SU-DHL-6 (cell line): ENCODE measurements at regions not wholly inside any gene's neighbourhood (a gene's known extent, or its start where the extent isn't known, plus 50 kb on each side); places are given as distances from the start of the nearest gene placed in this dataset.
"Not testable (repeated sequence)": the region's sequence is repeated elsewhere in the genome, so short reads cannot be mapped to it uniquely, and the experiment has no call there.

Source experiments
- H2AFZ ChIP-seq: fragments of 200-600 bp; sonication (generic); 2 replicates; pipeline ENCODE4 v1.6.1; 2014; ENCODE audit warnings: low read depth, mild to moderate bottlenecking, moderate library complexity, mixed read lengths, antibody characterized with exemption, low read length; ENCODE audit not compliant: severe bottlenecking
- H3F3A ChIP-seq: fragments of 200-600 bp; shearing (Covaris generic); 2 replicates; pipeline ENCODE4 v1.6.0; 2016; ENCODE audit warnings: antibody characterized with exemption, mild to moderate bottlenecking; ENCODE audit not compliant: insufficient read depth
- H3K27ac ChIP-seq: fragments of 200-600 bp; sonication (generic); 2 replicates; pipeline ENCODE4 v1.5.1; 2016; ENCODE audit warnings: low read depth, mild to moderate bottlenecking, low read length, moderate library complexity, mixed read lengths
- H3K27me3 ChIP-seq: fragments of 200-600 bp; sonication (generic), shearing (Covaris generic); 2 replicates; pipeline ENCODE4 v1.6.0; 2014; ENCODE audit warnings: mild to moderate bottlenecking, low read length
- H3K36me3 ChIP-seq: fragments of 200-600 bp; sonication (generic); 2 replicates; pipeline ENCODE4 v1.6.1; 2014; ENCODE audit warnings: mild to moderate bottlenecking, low read length, mixed read lengths
- H3K4me2 ChIP-seq: fragments of 300-600, 200-600 bp; shearing (Covaris generic), sonication (generic); 2 replicates; pipeline ENCODE4 v1.6.0; 2014; ENCODE audit warnings: low read length, low read depth, mild to moderate bottlenecking; ENCODE audit not compliant: poor library complexity, severe bottlenecking
- H3K4me3 ChIP-seq: fragments of 200-600 bp; sonication (generic); 2 replicates; pipeline ENCODE4 v1.5.1; 2014; ENCODE audit warnings: antibody characterized with exemption, low read length, mild to moderate bottlenecking, mixed read lengths; ENCODE audit not compliant: insufficient read depth, poor library complexity, severe bottlenecking
- H3K79me2 ChIP-seq: fragments of 200-600 bp; sonication (generic); 2 replicates; pipeline ENCODE4 v1.6.1; 2014; ENCODE audit warnings: mild to moderate bottlenecking, low read length, moderate library complexity; ENCODE audit not compliant: insufficient read depth
- H3K9ac ChIP-seq: fragments of 200-600 bp; sonication (generic); 2 replicates; pipeline ENCODE4 v1.7.0; 2014; ENCODE audit warnings: mild to moderate bottlenecking, low read length
- H3K9me2 ChIP-seq: fragments of 200-600 bp; sonication (generic); replicated peaks from 2 replicates; pipeline ENCODE4 v1.6.1; 2014; ENCODE audit warnings: low read length; ENCODE audit not compliant: insufficient read depth
- H3K9me3 ChIP-seq: fragments of 200-600 bp; sonication (generic); 2 replicates; pipeline ENCODE4 v1.6.1; 2014; ENCODE audit warnings: low read length, mixed read lengths; ENCODE audit not compliant: insufficient read depth
- H4K20me1 ChIP-seq: fragments of 200-600 bp; sonication (generic); 2 replicates; pipeline ENCODE4 v1.6.1; 2014; ENCODE audit warnings: low read depth, mild to moderate bottlenecking, antibody characterized with exemption, low read length, moderate library complexity, mixed read lengths
- EZH2phosphoT487 ChIP-seq: fragments of 200-600 bp; sonication (generic), shearing (Covaris generic); conservative IDR thresholded peaks from 2 replicates; pipeline ENCODE4 v1.6.1; 2018; ENCODE audit warnings: mild to moderate bottlenecking, antibody characterized with exemption, low read length, moderate library complexity, mixed read lengths
- TF ChIP-seq, protein P1 (sequence below): fragments of 200-600 bp; sonication (generic); IDR thresholded peaks from one replicate; pipeline ENCODE4 v1.5.1; 2017; ENCODE audit warnings: antibody characterized with exemption, mild to moderate bottlenecking, low read length, moderate library complexity; ENCODE audit not compliant: insufficient read depth, poor library complexity, severe bottlenecking

DNA sequence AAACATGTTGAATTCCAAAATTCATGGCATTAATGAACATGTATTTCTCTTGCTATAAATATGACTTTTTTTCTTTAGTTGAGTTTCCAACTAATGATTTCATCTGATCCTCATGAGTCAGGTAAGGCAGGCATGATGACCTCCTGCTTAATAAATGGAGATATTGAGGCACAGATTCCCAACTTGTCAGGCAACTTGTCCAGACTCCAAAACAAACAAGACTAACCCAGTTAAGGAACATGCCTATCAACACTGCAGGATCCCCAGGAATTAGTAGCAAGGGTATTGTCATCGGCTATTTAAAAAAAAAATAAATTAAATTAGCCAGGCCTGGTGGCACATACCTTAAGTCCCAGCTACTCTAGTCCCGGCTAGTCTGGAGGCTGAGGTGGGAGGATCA is 121.3 kb upstream of the SALL4 start:
- H4K20me1 ChIP-seq: no peaks in the 10 kb centered on the region
- no peak overlapping the region for H3K4me3 ChIP-seq
- no peaks in the 10 kb centered on the region for H3K27me3 ChIP-seq
- no peak overlapping the region for H3K4me2 ChIP-seq
- H3K36me3 ChIP-seq: no peaks in the 10 kb centered on the region
- H3K9ac ChIP-seq: no peak overlapping the region
- H3K9me3 ChIP-seq: no peaks in the 10 kb centered on the region
- H3K79me2 ChIP-seq: no peaks in the 10 kb centered on the region
- H2AFZ ChIP-seq: no peak overlapping the region
- H3K9me2 ChIP-seq: no peaks in the 10 kb centered on the region
- no peak overlapping the region for H3K27ac ChIP-seq
- TF ChIP-seq EZH2phosphoT487: no peak
- TF ChIP-seq, protein P1, sequence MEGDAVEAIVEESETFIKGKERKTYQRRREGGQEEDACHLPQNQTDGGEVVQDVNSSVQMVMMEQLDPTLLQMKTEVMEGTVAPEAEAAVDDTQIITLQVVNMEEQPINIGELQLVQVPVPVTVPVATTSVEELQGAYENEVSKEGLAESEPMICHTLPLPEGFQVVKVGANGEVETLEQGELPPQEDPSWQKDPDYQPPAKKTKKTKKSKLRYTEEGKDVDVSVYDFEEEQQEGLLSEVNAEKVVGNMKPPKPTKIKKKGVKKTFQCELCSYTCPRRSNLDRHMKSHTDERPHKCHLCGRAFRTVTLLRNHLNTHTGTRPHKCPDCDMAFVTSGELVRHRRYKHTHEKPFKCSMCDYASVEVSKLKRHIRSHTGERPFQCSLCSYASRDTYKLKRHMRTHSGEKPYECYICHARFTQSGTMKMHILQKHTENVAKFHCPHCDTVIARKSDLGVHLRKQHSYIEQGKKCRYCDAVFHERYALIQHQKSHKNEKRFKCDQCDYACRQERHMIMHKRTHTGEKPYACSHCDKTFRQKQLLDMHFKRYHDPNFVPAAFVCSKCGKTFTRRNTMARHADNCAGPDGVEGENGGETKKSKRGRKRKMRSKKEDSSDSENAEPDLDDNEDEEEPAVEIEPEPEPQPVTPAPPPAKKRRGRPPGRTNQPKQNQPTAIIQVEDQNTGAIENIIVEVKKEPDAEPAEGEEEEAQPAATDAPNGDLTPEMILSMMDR: no peak
- H3F3A ChIP-seq: no peaks in the 10 kb centered on the region

DNA sequence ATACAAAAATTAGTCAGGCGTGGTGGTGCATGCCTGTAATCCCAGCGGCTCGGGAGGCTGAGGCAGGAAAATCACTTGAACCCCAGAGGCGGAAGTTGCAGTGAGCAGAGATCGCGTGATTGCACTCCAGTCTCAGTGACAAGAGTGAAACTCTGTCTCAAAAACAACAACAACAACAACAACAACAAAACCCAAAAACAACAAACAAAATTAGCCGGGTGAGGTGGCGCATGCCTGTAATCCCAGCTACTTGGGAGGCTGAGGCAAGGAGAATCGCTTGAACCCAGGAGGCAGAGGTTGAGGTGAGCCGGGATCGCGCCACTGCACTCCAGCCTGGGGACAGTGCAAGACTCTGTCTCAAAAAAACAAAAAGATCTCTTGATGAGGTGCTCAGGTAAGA is 120.5 kb upstream of the SALL4 start:
- not testable (repeated sequence) for H3K36me3 ChIP-seq, H3K9ac ChIP-seq, H3K4me3 ChIP-seq, H3K79me2 ChIP-seq, H3F3A ChIP-seq, H3K27ac ChIP-seq, H3K9me3 ChIP-seq, H3K27me3 ChIP-seq, H2AFZ ChIP-seq, H3K9me2 ChIP-seq, H3K4me2 ChIP-seq, H4K20me1 ChIP-seq

DNA sequence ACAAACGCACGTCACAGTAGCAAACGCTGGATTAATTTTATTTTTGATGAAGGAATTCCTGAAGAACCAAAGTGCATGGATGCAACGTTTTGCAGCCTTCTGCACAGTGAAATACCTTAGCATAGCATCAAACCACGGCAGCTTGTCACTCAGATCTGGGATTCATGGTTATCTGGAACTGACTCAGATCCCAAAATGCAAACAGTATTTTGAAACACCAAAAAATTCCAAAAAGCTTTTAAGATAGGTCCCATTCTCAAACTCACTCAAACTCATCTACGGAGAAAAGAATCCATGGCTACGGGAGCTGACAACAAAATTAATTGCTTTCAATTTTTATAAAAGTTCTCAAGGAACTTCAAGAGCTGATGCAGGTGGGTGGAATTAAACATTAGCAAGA is 116.2 kb upstream of the SALL4 start:
- Histone ChIP-seq H3K4me2 (no peak overlapping the region), H3K36me3 (no peaks in the 10 kb centered on the region), H3K9me3 (no peaks in the 10 kb centered on the region), H3K27ac (no peak overlapping the region), H3F3A (no peaks in the 10 kb centered on the region), H3K27me3 (no peaks in the 10 kb centered on the region), H3K9ac (no peak overlapping the region), H3K79me2 (no peaks in the 10 kb centered on the region), H3K4me3 (no peak overlapping the region), H4K20me1 (no peaks in the 10 kb centered on the region), H3K9me2 (no peaks in the 10 kb centered on the region), H2AFZ (no peak overlapping the region)
- TF ChIP-seq, protein P1: no peak
- no peak for TF ChIP-seq EZH2phosphoT487

DNA sequence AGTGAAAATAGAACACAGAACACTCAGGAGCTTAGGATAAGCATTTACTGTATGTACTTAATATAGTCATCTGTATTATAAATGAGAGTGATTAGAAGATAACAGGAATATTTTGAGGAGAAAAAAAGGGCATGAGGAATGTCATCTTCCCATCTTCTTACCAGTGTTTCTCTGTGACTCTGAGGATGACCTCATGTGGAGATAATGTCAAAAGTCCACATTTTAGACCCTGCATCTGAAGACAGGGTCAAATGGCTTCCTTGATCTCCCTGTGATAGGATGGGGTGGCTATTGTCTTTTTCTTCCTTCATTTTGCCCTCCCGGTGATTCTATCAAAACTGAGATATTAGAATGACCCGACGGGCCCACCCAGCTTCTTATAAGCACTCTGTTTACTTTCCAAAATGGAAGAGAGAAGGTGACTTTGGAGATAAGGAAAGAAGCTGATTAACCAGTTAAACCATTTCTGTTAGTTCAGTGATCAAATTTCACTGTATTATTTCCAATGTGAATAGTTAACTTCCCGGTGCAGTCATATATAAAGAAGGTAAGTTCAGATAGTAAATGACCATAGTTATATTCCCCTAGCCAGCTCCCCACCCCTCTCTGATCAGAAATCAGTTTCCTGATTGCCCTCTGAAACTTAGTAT is 115.7 kb upstream of the SALL4 start:
- Histone ChIP-seq H3K79me2 (no peaks in the 10 kb centered on the region), H3K4me2 (no peak overlapping the region), H3F3A (no peaks in the 10 kb centered on the region), H3K27ac (no peak overlapping the region), H2AFZ (no peak overlapping the region), H3K9ac (no peak overlapping the region), H3K4me3 (no peak overlapping the region), H4K20me1 (no peaks in the 10 kb centered on the region), H3K27me3 (no peaks in the 10 kb centered on the region), H3K9me2 (no peaks in the 10 kb centered on the region), H3K36me3 (no peaks in the 10 kb centered on the region), H3K9me3 (no peaks in the 10 kb centered on the region)
- TF ChIP-seq, protein P1: no peak
- TF ChIP-seq EZH2phosphoT487: no peak
